OCI-LY7 (cell line): ENCODE measurements at regions not wholly inside any gene's neighbourhood (a gene's known extent, or its start where the extent isn't known, plus 50 kb on each side); places are given as distances from the start of the nearest gene placed in this dataset.

Experiments used
- BruUV-seq: library from RNA; stranded (reverse); fragments of 400-500 nt; replicated peaks from 2 replicates; lab custom pipeline; 2021; lab: Mats Ljungman, UMichigan
- CTCF ChIA-PET: fragments of 300-600 bp; sonication (Branson Sonifier 250); formaldehyde crosslinking; loops from one replicate; lab custom pipeline; 2022; ENCODE audit warnings: antibody characterized with exemption; ENCODE audit not compliant: unreplicated experiment; lab: Charles Lee
- POLR2A ChIA-PET: fragments of 300-600 bp; sonication (Branson Sonifier 250); formaldehyde crosslinking; loops from one replicate; lab custom pipeline; 2022; ENCODE audit warnings: antibody characterized with exemption; lab: Charles Lee
- DNase-seq: peaks from one replicate; pipeline ENCODE4 v3.0.0-alpha.2; 2015; ENCODE audit warnings: low spot score
- H2AFZ ChIP-seq: fragments of 200-600 bp; sonication (generic), shearing (Covaris generic); 2 replicates; pipeline ENCODE4 v1.6.1; 2014; ENCODE audit warnings: mild to moderate bottlenecking, antibody characterized with exemption, low read length, moderate library complexity
- H3K27ac ChIP-seq: fragments of 200-600 bp; sonication (generic); 2 replicates; pipeline ENCODE4 v1.5.1; 2014; ENCODE audit warnings: mixed run types, low read depth, mild to moderate bottlenecking, moderate library complexity, low read length, inconsistent platforms; ENCODE audit not compliant: poor library complexity, severe bottlenecking
- H3K36me3 ChIP-seq: fragments of 200-600 bp; sonication (generic); 2 replicates; pipeline ENCODE4 v1.6.1; 2014; ENCODE audit warnings: mild to moderate bottlenecking, antibody characterized with exemption, low read length, moderate library complexity, mixed read lengths; ENCODE audit not compliant: insufficient read depth
- H3K4me1 ChIP-seq: fragments of 200-600 bp; sonication (generic); 2 replicates; pipeline ENCODE4 v1.5.1; 2014; ENCODE audit warnings: mild to moderate bottlenecking, low read length; ENCODE audit not compliant: insufficient read depth, poor library complexity, severe bottlenecking
- H3K4me2 ChIP-seq: fragments of 200-600 bp; sonication (generic); 2 replicates; pipeline ENCODE4 v1.6.1; 2014; ENCODE audit warnings: mild to moderate bottlenecking, low read length
- H3K4me3 ChIP-seq: fragments of 200-600 bp; sonication (generic); 2 replicates; pipeline ENCODE4 v1.5.1; 2014; ENCODE audit warnings: mild to moderate bottlenecking, low read depth, low read length; ENCODE audit not compliant: poor library complexity, severe bottlenecking
- H3K79me2 ChIP-seq: fragments of 200-600 bp; sonication (generic); 2 replicates; pipeline ENCODE4 v1.6.1; 2016; ENCODE audit warnings: low read depth, mild to moderate bottlenecking, low read length, moderate library complexity, mixed read lengths; ENCODE audit not compliant: insufficient read depth
- H3K9me2 ChIP-seq: fragments of 200-600 bp; sonication (generic); 2 replicates; pipeline ENCODE4 v1.6.1; 2016; ENCODE audit warnings: mild to moderate bottlenecking, low read length, mixed read lengths; ENCODE audit not compliant: insufficient read depth
- H3K9me3 ChIP-seq: fragments of 200-600 bp; sonication (generic); 2 replicates; pipeline ENCODE4 v1.6.1; 2014; ENCODE audit warnings: mild to moderate bottlenecking, mixed run types, low read length, mixed read lengths
- H4K20me1 ChIP-seq: fragments of 200-600 bp; sonication (generic); 2 replicates; pipeline ENCODE4 v1.6.1; 2014; ENCODE audit warnings: mild to moderate bottlenecking, antibody characterized with exemption, low read length, moderate library complexity, mixed read lengths; ENCODE audit not compliant: insufficient read depth
- EZH2phosphoT487 ChIP-seq: fragments of 200-600 bp; sonication (generic); IDR thresholded peaks from 2 replicates; pipeline ENCODE4 v1.6.1; 2018; ENCODE audit warnings: low read depth, borderline replicate concordance, mild to moderate bottlenecking, mixed run types, antibody characterized with exemption, low read length, moderate library complexity, mixed read lengths
- intact Hi-C: fragments of 100-400 bp; cut with micrococcal nuclease; formaldehyde crosslinking; loops from one replicate; pipeline ENCODE4 v1.10.0; 2022; ENCODE audit not compliant: unreplicated experiment
- TF ChIP-seq, protein P1 (sequence below): fragments of 200-600 bp; sonication (generic); conservative IDR thresholded peaks from 2 replicates; pipeline ENCODE4 v1.5.1; 2014; ENCODE audit warnings: mild to moderate bottlenecking, antibody characterized with exemption, low read length, moderate library complexity, mixed read lengths

DNA sequence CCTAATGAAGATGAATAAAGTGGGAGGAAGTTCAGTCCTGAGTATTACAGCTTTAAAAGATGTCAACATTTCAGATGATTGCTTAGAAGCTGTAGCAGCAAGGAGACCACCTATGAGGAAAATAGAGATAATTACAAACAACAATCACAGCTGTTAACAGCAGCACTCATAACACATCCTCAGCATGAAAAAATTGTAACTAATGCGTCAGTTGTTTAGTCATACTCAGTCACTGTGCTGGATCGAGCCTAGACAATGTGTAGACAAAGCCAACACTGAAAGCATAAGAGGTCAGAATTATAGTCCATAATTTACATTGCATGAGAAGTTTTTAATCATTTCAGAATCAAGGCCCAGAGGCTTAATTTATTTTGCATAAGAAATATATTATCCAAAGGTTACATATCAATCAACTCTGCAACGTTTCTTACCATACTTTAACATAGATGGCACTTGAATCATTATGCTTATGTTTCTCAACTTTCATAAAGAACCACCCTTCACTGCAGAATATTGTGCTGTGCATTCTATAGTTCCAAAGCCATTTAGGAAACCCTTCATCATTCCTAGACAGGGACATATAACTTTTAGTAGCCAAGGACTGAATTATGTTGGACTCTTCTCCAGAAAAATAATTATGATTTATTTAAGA is 60.2 kb upstream of the HAPLN1 start:
- H3K36me3 ChIP-seq: no peaks in the 10 kb centered on the region

DNA sequence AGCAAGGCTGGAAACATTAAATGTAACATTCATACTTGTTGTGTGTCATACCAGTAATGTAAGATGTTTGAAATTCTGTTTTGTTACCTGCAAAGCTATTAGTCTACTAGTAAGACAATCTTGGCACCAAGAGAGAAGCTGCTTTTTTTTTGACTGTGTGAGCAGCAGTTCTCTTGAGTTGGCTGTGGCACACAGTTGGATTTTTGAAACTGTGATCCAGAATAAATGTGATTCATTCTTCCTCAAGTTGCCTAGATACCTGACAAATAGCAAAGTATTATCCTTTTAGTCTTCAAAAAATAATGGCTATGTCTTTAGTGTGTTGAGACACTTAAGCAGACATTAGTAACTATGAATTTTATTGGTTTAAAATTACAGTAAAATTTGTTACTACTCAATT is 57.2 kb upstream of the HAPLN1 start:
- Histone ChIP-seq H3K79me2 (no peaks in the 10 kb centered on the region), H3K4me1 (no peaks in the 10 kb centered on the region), H3K4me3 (no peak overlapping the region), H3K36me3 (no peaks in the 10 kb centered on the region), H2AFZ (no peak overlapping the region), H3K9me2 (no peaks in the 10 kb centered on the region), H3K9me3 (no peaks in the 10 kb centered on the region), H4K20me1 (no peaks in the 10 kb centered on the region), H3K4me2 (no peak overlapping the region), H3K27ac (no peak overlapping the region)
- POLR2A ChIA-PET: no interaction called here
- no peak for TF ChIP-seq EZH2phosphoT487
- TF ChIP-seq, protein P1, sequence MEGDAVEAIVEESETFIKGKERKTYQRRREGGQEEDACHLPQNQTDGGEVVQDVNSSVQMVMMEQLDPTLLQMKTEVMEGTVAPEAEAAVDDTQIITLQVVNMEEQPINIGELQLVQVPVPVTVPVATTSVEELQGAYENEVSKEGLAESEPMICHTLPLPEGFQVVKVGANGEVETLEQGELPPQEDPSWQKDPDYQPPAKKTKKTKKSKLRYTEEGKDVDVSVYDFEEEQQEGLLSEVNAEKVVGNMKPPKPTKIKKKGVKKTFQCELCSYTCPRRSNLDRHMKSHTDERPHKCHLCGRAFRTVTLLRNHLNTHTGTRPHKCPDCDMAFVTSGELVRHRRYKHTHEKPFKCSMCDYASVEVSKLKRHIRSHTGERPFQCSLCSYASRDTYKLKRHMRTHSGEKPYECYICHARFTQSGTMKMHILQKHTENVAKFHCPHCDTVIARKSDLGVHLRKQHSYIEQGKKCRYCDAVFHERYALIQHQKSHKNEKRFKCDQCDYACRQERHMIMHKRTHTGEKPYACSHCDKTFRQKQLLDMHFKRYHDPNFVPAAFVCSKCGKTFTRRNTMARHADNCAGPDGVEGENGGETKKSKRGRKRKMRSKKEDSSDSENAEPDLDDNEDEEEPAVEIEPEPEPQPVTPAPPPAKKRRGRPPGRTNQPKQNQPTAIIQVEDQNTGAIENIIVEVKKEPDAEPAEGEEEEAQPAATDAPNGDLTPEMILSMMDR: no peak
- no TSS peak for BruUV-seq
- no peak for DNase-seq
- intact Hi-C loops: no loop called here
- CTCF ChIA-PET: no interaction called here

More for the DNA sequence above, 60.2 kb upstream of the HAPLN1 start:
- no peak for TF ChIP-seq EZH2phosphoT487
- TF ChIP-seq, protein P1: no peak
- H3K4me3 ChIP-seq: no peak overlapping the region
- CTCF ChIA-PET: no interaction called here
- H3K79me2 ChIP-seq: no peaks in the 10 kb centered on the region
- POLR2A ChIA-PET: no interaction called here
- no TSS peak for BruUV-seq
- H2AFZ ChIP-seq: no peak overlapping the region
- H3K27ac ChIP-seq: no peak overlapping the region
- H3K4me2 ChIP-seq: no peak overlapping the region
- intact Hi-C loops: no loop called here
- H3K9me3 ChIP-seq: no peaks in the 10 kb centered on the region
- no peaks in the 10 kb centered on the region for H4K20me1 ChIP-seq
- DNase-seq: no peak
- H3K9me2 ChIP-seq: no peaks in the 10 kb centered on the region
- no peaks in the 10 kb centered on the region for H3K4me1 ChIP-seq

DNA sequence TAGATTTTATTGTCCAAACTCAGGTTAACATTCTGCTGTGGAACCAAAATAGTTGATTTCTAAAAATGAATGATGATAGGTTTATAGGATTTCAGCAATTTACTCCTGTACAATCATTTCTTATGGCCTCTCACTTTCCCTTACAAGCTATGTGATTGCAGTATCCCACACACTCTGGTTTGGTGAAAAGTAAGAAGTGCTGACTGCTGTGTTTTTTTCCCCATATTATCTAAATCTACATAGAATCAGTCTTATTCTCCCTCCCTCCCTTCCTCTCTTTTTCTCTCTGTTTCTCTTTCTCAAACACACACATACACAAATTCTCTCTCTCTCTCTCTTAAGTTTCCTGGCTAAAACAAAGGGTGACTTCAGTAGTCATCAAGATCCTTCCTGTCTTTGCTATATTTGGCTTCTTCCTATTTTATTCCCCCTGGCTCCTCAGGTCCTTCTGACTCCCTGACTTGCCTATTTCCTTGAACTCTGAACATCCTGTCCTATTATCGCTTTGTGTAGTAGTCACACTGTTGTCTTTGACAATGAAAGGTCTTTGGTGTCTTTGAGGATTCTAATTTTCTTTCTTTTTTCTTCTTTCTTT is 55.9 kb upstream of the HAPLN1 start:
- POLR2A ChIA-PET: no interaction called here
- Histone ChIP-seq H3K27ac (no peak overlapping the region), H2AFZ (no peak overlapping the region), H3K79me2 (no peaks in the 10 kb centered on the region), H3K4me2 (no peak overlapping the region), H3K4me1 (no peaks in the 10 kb centered on the region), H4K20me1 (no peaks in the 10 kb centered on the region), H3K9me3 (no peaks in the 10 kb centered on the region), H3K36me3 (no peaks in the 10 kb centered on the region), H3K9me2 (no peaks in the 10 kb centered on the region), H3K4me3 (no peak overlapping the region)
- DNase-seq: no peak
- CTCF ChIA-PET: no interaction called here
- BruUV-seq: no TSS peak
- intact Hi-C loops: no loop called here
- no peak for TF ChIP-seq EZH2phosphoT487
- TF ChIP-seq, protein P1: no peak
